ENCODE measurements at regions not wholly inside any gene's neighbourhood (a gene's known extent, or its start where the extent isn't known, plus 50 kb on each side); places are given as distances from the start of the nearest gene placed in this dataset.

DNA sequence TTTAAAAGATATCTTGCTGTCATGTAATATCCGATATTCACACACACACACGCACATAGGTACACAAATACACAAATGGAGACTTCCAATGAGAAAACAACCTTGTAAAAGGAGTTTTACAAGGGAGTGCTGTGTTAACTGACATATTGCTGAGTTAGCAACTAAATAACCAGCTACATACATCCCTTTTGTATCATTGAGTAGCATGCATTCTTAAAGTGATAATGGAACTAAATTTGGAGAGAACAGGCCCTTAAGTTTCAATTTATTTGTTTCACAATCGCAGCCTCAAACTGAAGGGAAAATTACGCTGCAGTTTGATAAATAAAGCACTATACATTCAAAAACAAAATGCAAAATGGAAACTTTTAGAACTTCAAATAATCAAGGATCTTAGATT, 1046.0 kb upstream of the NR2F2 start:
- TF ChIP-seq TEAD4 (IDR thresholded peaks at IDR 0.05; ENCODE audit: borderline replicate concordance, insufficient read depth) (no peak), EP300 (IDR thresholded peaks at IDR 0.05; ENCODE audit: borderline replicate concordance in 1 of 2, low read depth in 1 of 2, low read length in 1 of 2) (no peak)
